HG02973 (cell line): ENCODE measurements at regions not wholly inside any gene's neighbourhood (a gene's known extent, or its start where the extent isn't known, plus 50 kb on each side); places are given as distances from the start of the nearest gene placed in this dataset.

Experiments used
- ATAC-seq: cut with Tn5 transposase; IDR thresholded peaks from one replicate; pipeline ENCODE4 v1.9.1; 2021; ENCODE audit warnings: moderate library complexity; ENCODE audit not compliant: unreplicated experiment

DNA sequence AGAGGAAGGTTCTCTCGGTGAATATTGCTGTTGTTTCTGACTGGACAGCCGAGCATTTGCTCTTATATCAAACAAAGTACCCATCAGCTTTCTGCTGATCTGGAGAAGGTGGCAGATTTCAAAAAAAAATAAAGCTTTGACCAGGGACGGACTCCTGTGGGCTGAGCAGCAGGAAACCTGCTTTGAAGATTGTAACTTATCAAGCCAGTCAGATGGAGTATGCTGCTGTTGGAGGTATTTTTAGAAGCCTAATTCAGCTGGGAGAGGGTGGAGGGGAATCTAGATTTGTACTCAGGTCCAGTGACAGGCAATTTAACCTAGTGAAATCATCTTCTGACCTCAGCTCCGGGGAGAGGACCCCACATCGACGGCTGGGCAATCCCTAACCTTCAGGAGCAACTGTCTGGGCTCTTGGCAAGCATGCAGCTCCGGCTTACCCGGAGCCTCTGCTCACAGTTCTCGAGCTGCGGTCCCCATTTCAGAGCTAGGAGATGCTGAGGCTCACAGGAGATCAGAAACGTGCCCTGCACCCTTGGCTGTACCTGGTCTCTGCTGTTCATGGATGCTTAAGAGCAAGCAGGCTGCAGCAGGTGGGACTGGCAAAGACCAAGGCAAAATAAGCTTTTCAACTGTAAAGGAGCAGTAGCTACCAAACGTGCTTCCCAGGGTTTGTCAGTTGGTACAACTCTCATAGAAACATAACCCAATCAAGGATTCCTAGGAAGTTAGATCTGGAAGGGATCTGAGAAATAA is 89.3 kb upstream of the ST8SIA2 start:
- ATAC-seq: no peak

DNA sequence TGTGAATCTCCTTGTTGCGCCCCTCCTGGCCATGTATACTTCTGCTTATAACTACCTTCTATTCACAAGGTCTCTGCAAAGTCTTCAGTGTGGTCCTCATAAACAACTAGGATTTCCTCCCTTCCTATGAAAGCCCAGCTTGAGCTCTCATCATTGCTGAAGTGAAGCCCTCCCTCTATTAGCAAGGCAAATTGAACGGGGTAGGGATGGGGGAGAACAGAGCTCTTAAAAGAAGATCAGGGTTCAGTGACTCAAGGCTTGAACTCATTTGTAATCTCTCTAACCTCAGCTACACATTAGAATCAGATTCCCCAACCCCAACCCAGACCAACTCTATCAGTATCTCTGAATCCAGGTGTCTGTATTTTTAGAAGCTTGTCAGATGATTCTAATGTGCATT is 88.3 kb upstream of the ST8SIA2 start:
- no peak for ATAC-seq

DNA sequence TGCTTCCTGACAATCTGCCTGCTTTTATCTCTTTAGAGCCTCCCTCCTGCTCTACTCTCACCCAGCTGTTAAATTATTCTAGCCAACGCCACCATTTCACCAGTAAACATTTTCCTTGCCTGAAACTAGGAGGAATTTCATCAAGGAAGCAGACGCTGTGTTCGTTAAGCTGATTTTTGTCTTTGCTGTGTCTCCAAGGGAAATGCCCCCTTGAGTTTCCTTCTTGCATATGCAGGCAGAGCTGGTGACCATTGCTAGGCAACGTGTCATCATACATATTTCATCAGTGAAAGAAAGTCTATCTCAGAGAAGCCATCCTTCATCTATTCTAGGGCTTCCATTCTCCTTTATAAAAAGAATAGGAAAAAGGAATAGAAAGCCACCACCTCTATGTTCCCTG is 87.0 kb upstream of the ST8SIA2 start:
- ATAC-seq: no peak

DNA sequence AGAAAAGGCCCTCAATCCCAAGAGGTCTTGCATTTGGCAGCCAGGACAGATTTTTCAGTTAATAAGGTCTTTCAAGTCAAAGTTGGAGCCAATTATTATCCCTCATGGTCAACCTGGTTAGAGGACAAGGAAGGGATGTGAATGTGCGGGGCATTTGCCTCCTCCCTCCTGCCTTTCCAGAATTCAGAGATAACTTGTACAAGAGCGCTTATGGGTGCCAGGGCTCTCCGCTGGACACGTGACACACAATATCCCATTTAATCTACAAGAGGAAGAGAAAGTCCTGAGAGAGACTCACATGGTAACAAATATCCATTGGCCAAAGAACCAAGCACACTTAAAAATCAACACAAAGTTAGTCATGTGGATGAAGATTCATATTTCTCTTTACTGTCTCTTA is 78.5 kb upstream of the ST8SIA2 start:
- ATAC-seq: no peak

DNA sequence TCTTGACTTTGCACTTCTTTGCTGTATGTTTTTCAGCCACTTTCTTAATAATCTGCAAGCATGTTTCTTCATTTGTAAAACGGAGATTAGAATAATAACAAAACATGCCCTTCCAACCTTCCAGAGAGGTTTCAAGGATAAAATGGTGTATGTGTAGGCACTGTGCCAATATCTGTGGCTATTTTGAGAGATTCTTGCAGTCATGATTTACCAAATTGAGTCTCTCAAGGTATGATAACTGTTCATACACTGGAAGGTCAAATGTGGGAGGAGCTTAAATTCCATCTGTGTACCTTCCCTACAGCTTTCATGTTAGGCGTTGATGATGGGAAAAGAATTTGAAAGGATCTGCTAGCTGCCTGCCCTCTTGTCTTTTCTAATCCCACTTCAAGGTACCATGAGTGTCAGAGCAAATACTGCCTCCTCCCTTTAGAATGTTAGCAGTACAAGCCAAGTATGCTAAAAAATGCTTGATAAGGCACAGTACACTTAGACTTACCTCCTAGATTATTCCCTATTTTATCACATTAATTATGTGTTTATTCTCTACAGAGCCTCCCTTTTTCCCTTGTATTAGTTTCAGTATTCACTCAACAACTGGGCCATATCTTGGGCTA is 78.0 kb upstream of the ST8SIA2 start:
- ATAC-seq: no peak

DNA sequence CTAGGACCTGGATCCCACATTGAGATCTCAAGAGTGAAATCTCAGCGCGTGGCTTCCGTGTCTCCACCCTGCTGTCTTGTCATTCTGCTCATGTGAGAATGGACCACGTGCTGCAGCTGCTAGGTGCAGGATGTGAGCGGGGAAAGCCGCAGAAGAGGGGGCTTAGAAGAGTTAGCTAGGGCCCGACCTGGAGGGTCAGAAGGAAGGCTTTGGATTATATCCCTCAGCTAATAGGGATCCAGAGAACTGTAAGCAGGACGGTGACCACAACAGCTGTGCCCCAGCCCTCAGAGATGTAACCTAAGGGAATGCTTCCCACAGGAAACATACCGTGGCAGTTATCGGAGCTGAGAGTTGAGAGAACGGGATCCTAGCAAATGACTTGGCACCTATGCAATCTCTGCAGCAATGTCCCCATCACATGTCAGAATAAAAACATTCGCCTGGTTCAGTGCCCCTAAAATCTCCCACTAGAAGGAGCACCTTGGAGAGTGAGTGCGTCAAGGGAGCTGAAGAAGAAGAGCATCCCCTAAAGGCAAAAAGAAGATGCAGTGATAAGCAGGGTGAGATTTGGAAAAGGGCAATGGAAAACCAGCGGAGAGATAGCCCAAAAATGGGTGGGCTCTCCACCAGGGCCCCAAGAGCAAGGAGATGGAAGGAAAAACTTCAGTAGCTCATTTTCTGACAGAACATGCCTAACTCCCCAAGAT is 76.9 kb upstream of the ST8SIA2 start:
- ATAC-seq: no peak

DNA sequence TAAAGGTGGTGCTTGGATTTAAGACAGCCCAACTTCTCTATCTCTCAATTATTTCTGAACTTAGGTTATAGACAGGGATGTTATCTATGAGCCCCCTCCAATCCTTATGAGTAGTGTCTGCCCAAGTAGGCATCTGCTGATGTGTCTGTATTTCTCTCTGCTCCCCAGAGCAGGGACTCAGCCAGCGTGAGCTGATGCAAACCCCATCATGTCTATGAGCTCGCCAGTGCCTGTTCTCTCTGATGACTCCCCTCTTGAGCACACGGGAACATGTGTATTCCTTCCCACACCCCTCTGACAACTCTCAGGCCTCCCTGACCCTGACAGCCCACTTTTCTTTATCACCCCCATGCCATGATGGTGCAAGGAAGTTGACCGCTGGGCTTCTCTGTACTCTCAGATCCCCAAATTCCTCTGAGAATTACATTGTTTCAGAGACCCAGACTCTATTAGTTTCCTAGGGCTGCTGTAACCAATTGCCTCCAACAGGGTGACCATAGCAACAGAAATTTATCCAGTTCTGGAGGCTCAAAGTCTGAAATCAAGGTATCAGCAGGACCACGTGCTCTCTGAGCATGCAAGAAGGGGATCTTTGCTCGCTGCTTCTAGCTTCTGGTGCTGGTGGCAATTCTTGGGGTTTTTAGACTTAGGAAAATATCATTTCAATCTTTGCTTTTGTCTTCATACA is 73.5 kb upstream of the ST8SIA2 start:
- ATAC-seq: no peak

DNA sequence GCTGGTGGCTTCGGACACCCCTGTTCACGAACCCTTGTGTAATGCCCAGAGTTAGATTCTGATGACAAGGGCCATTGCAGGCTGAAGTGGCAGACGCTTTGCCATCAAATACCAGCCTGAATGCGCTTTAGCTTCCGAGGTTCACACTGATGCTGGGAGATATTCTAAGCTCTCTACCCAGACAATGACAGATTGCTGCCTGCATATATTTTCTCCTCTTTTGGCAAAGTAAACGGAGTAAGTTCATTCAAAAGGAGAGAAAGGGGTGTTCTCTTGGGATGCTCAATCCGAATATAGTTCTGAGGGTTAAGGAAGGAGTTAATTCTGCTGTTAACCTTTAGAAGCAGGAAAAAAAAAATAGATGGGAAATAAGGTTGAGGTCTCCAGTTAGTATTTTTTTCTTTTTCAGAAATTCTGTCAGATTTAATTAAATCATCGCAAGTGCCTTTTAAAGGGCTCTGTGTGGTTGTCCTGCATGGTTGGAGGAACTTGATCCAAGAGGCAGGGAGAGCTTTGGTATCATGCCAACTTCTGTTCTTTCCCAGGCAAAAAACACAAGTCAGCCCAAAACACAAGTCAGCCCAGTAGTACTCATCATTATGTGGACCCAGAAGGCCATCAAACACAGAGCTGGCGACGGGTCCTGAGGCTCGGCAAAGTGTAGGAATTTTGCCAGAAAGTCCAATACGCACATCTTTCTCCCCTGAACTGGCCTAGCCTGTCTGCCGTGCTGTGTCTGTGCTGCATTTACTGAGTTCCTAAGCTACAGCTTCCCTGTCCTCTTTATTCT is 70.9 kb upstream of the ST8SIA2 start:
- ATAC-seq: no peak

DNA sequence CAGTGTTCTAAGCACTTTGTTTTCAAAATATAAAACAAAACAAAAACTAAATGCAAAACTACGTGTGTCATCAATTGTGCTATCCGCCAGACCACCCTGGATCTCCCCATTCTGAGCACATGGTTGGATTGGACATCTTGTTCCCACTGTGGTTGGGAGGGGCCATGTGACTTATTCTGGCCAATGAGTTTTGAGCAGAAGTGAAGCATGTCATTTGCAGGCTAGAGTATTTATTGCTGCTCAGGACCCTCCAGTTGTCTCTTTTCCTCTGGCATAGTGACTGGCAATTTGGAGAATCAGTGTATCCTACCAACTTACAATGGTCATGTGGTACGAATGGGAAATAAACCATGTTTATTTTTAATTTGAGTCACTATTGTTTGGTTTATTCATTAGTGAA is 70.2 kb upstream of the ST8SIA2 start:
- ATAC-seq: no peak

DNA sequence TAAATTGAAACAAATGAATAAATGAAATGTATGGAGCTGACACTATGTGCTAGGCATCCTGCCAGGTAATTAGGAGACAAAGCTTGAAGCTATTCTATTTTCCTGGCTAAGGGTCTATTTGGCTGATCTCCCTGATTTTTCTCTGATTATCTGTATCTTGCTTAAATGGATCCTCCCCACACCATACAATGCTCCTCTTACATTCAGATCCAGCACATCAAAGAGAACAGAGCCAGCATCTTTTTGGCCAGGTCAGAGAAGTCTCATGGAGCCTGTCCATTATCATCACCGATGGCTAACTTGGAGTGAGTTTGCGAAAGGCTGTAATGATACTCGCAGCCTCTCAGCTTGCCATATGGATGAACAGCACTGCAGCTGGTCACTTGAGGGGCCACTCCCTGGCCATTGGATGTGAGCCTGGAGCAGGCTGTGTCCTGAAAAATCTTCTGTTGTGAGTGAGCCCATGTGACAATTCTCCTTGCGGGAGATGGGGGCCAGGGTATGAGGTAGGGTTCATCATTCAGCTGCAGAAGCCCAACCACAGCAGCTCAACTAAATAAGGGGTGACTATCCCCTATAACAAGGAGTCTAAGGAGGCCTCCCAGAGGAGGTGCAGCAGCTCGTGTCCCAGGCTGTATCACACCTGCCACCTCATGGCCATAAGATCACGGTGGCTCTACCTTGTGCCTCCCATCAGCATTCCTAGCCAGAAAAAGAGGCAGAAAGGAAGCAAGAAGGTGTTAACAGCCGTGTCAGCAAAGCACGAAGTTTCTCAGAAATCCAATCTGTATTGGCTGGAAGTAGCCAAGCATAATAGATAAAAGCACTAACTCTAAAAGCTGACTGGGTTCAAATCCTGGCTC is 69.3 kb upstream of the ST8SIA2 start:
- no peak for ATAC-seq

DNA sequence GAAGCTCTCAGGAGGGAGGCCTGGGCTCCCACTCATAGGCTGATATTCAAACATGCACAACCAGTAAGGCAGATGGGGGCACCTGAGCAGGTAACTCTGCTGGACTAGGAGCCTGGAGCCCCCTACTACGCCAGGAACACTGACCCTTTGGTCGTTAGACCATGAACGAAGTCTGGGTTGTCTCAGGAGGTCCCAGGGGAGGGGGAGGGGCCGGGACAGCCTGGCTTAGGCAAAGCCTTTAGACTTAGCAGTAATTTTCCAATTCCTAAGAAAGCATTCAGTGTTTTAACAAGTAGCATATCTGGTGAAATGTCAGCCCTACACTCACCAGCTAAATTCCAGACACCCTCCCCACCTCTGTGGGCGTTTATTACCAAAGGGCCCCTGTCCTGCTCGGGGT is 67.4 kb upstream of the ST8SIA2 start:
- no peak for ATAC-seq

DNA sequence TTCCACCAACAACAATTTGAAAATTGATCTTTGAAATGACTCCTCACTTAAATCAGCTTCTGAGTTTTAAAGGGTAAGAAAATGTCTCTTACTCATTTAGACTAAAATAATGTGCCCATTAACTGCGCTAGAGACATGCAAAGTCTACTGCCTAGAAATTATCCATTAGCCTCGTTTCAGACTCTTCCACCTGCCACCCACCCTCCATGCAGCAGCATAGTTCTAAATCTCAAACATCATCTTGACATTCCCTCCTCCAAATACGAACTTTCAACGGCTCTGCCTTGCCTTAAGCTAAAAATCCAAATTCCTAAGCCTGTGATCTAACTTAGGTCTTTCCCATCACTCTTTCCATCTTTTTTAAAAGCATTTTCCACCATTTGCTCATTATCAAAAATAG is 66.6 kb upstream of the ST8SIA2 start:
- no peak for ATAC-seq

DNA sequence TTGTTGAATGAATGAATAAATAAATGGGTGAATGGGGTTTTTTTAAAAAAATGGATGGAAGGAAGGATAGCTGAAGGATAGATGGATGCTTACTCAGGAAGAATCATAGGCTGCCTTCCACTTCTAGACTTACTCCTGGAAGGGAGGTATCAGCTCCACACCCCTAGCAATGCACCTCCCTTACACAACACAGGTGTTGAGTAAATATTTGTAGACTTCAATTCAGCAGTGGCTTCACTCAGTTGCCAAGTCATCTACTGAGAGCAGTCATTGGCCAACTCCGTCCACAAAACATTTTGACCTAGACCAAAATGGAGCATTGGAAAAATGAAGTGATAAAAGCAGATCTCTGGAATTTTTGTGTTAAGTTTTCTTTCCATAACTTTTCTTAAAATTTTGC is 65.5 kb upstream of the ST8SIA2 start:
- ATAC-seq: no peak

DNA sequence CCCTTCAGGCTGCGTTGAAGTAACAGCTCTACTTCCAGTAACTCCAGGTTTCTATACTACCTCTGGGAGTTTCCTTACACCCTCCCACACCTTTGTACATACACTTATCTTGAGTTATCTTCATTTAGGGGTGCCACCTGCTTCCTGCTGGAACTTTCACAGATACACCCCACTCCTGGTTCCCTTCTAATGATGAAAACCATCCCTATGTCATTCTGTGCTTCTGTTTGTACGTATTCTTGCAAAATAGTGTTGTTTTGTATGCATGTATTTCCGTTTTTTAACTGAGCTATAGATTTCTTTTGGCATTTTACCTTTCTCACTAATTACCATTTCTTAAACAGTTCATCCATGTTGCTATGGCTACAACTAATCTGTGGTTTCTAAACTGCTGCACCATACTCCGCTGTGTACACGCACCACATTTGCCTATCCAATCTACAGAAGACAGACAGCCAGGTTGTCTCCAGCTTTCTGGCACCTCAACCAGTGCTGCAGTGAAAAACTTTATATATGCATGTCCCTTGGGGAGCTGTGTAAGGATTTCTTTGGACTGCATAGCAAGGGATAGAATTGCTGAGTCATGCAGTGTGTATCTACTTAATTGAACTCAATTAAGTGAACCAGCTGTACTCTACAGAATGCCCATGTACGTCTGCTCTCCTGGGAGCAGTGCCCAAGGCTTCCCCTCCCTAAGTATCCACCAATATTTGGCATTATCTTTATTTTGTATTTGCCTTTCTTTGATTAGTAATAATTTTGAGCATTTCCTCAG is 61.4 kb upstream of the ST8SIA2 start:
- no peak for ATAC-seq

DNA sequence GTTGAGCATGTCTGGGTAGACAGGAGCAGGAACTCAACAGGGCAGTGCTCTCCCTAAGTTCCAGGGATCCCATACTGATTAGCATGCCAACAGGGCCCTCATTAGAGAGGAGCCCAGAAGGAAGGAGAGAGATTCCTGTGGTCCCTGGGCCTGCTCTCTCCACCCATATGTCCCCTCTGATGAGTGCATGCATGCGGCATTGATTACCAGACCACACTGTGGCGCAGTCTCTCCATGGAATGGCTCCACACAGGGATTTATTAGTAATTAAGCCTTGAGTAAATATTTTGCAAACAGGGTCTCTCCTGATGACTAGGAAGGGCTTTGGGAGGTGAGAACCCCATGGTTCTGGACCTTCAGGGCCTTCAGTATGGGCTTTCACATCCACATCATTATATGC is 60.0 kb upstream of the ST8SIA2 start:
- ATAC-seq: no peak

DNA sequence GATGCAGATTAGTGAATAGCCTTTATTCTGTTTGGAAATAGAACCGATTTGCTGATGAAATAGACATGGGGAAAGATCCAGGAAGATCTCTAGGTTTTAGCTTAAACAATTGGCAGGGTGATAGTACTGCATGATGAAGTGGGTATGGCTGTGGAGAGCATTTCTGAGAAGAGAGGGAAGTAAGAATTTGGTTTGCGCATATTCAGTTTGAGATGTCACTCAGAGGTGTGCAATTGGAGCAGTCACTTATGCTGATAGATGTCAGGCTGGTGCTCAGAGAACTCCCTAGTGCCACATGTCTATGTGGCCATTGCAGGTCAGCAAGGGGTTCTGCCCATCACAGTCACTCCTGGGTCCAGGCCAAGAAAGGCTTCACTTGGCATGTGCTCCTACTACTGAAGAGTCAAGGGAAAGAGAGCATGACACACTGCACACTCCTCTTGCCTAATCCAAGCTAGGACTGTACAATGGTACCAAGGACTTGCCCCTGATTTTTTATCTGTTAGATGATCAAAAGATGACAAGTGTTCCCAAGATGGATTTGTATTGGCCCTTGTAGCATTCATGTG is 57.2 kb upstream of the ST8SIA2 start:
- no peak for ATAC-seq

DNA sequence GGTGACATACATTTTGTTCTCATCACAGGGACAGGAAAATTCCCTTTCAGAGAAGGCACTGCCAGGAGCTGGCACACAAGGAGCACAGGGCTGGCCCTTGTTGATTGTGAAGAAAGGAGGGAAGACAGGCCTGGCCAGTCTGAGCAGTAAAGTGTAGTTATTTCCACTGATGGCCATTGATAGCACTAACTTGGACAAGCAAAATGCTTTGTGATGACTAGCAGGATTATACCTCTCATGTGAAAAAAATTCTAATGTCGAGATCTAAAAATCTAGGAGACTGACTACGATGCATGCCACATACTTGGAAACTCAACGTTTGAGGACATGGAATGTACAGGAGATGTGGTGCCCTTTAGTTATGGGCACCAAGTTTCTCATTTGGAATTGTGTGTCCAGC is 54.3 kb upstream of the ST8SIA2 start:
- no peak for ATAC-seq
